ENCODE measurements at regions not wholly inside any gene's neighbourhood (a gene's known extent, or its start where the extent isn't known, plus 50 kb on each side); places are given as distances from the start of the nearest gene placed in this dataset.

DNA sequence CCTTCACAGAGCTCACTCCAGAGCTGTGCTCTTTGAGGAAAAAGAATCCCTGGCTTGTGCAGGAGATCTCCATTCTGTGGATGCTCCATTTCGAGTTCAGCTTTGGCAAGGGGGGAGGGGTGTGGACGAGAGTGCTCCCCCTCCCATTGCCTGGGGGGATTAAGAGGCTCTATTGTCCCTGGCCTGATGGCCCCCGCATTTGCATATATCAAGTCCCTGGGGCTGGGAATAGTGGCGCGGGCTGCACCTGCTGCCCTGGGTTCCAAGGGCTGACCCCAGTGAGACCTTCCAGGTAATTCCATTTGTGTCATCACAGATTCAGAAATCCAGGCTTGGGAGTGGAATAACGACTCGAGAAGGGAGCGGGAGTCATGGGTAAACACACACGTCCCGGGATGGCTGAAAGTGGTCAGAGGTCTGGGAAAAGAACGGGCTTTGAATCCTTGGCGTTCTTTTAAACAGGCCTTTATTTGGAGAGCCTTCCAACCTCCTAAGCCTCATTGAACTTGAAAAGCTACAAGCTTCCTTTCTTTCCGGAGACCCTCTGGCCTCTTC lies 479.3 kb downstream of the HS3ST3B1 start:
- no peak for DNase-seq (ENCODE audit: low spot score)
- TF ChIP-seq, protein P1, sequence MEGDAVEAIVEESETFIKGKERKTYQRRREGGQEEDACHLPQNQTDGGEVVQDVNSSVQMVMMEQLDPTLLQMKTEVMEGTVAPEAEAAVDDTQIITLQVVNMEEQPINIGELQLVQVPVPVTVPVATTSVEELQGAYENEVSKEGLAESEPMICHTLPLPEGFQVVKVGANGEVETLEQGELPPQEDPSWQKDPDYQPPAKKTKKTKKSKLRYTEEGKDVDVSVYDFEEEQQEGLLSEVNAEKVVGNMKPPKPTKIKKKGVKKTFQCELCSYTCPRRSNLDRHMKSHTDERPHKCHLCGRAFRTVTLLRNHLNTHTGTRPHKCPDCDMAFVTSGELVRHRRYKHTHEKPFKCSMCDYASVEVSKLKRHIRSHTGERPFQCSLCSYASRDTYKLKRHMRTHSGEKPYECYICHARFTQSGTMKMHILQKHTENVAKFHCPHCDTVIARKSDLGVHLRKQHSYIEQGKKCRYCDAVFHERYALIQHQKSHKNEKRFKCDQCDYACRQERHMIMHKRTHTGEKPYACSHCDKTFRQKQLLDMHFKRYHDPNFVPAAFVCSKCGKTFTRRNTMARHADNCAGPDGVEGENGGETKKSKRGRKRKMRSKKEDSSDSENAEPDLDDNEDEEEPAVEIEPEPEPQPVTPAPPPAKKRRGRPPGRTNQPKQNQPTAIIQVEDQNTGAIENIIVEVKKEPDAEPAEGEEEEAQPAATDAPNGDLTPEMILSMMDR (IDR thresholded peaks at IDR 0.05; ENCODE audit: extremely low read depth, missing control alignments): no peak

DNA sequence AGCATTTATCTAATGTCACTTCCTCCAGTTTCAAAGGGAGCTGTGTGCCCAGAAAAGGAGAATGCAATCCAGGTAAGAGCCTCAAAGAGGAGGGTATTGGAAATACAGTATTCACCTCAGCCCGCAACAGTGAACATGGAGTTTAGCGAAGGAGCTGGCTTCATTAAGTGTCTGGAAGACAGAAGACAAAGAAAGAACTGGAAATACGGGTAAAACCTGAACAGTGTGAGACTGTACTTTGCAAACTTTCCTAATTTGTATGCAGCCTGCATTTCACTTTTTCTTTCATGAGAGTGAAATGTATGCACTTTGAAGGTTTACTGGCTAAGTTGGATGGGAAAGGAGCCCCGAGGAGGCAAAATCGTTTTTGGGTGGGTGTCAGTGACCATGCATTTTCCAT lies 478.4 kb downstream of the HS3ST3B1 start:
- TF ChIP-seq, protein P1 (IDR thresholded peaks at IDR 0.05; ENCODE audit: extremely low read depth, missing control alignments): no peak
- DNase-seq (ENCODE audit: low spot score): no peak

DNA sequence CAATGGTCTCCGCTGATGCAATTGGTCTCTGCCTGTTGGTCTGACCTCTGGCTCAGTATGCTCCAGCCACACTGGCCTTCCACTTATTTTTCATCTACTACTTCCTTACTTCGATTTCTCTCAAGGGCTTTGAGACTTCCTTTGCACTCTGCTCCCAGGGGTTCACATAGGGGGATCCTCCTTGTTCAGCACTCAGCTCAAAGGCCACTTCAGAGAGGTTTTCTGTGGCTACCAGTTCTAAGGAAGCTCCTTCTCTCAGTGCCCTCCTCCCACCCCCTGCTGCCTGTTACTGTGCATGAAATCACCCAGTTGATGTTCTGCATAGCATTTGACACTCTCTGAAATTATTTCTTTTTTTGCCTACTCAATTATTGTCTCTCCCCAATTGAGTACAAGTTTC lies 476.4 kb downstream of the HS3ST3B1 start:
- DNase-seq (ENCODE audit: low spot score): no peak
- TF ChIP-seq, protein P1 (IDR thresholded peaks at IDR 0.05; ENCODE audit: extremely low read depth, missing control alignments): no peak

DNA sequence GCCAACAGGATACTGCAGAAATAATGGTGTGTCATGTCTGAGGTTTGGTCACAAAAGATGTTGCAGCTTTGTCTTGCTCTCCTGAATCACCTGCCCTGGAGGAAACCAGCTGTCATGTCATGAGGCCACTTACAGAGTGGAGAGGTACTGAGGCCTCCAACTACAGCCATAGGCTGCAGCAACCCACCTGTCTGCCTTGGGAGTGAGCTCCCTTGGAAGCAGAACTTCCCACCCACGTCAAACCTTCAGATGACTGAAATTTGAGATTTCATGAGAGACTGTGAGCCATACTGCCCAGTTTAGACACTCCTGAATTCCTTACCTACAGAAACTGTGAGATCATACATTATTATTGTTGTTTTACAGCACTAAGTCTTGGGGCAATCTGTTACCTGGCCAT lies 475.9 kb downstream of the HS3ST3B1 start:
- DNase-seq (ENCODE audit: low spot score): no peak
- TF ChIP-seq, protein P1 (IDR thresholded peaks at IDR 0.05; ENCODE audit: extremely low read depth, missing control alignments): no peak

DNA sequence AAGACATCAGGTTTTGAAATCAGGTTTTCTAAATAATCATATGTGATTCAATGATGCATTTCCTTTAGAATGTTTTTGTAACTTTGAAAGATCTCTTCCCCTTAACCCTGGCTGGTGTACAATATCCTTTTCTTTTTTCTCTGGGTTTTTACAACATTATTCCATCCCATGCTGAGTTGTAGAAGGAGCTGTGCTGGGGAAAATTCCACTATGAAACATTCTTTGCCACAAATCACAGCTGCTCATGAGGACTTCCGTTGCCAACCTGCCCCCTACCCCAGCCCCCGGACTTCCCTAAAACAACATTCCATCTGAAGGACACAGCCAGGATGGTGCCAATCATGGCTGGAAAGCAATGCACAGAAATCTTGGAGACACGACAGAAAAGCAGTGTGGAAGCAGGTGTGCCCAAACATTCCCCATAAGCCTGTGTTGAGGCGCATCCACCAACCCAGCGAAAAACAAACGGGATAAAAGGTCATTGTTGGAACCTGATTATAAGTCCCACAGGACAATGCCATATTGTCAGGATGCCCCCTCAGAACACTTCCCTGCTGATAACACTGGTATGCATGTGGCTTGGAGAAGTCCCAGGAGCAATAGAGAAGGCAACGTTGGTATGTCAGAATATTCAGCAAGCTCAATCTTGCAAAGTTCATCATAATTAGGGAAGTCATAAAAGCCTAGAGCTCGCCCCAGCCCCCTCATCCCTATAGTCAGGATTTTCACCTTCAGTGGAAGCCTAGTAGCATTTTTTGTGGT lies 475.0 kb downstream of the HS3ST3B1 start:
- no peak for DNase-seq (ENCODE audit: low spot score)
- TF ChIP-seq, protein P1 (IDR thresholded peaks at IDR 0.05; ENCODE audit: extremely low read depth, missing control alignments): no peak

DNA sequence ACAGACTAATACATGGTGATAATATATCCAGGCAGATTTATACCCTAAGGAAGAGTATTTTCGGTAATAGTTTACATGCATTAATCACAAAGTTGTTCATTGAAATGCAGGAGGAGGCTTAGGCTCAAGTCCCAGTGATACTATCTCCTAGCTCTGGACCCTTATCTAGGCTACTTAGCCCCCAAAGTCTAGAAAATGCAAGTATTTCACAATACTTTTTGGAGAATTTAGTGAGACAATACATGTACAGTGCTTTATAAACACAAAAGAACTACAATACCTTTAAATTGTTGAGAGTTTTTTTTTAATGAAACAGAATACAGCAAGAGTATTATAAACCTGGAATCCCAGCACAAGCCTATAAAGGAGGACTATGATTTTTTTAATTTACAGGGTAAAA lies 473.9 kb downstream of the HS3ST3B1 start:
- no peak for DNase-seq (ENCODE audit: low spot score)
- TF ChIP-seq, protein P1 (IDR thresholded peaks at IDR 0.05; ENCODE audit: extremely low read depth, missing control alignments): no peak

DNA sequence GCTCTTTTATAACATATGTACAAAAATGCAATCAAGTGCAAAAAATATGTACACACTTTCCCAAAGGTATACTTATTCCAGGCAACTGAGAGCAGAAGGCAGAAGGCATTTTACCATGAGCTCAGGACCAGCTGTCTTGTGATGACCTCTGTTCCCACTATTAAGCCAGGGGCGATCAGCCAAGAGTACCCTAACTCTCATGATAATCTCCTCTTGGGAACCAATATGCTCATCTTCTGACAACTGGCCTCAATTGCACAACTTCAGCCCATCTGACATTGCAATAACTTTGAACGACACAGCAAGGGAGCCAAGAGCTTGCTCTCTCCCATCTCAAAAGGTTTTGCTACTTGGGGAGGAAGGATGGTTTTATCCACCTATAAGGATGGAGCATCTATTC lies 471.9 kb downstream of the HS3ST3B1 start:
- TF ChIP-seq, protein P1 (IDR thresholded peaks at IDR 0.05; ENCODE audit: extremely low read depth, missing control alignments): no peak
- DNase-seq (ENCODE audit: low spot score): no peak
